Right kidney (tissue), 1 donor: ENCODE measurements at regions not wholly inside any gene's neighbourhood (a gene's known extent, or its start where the extent isn't known, plus 50 kb on each side); places are given as distances from the start of the nearest gene placed in this dataset.

Experiments used
- DNase-seq: peaks from one replicate; pipeline ENCODE4 v3.0.0-alpha.2; 2016

GRCh38 chr2:146949400-146949799 lies 895.4 kb upstream of the ACVR2A start:
- no peak for DNase-seq

DNA sequence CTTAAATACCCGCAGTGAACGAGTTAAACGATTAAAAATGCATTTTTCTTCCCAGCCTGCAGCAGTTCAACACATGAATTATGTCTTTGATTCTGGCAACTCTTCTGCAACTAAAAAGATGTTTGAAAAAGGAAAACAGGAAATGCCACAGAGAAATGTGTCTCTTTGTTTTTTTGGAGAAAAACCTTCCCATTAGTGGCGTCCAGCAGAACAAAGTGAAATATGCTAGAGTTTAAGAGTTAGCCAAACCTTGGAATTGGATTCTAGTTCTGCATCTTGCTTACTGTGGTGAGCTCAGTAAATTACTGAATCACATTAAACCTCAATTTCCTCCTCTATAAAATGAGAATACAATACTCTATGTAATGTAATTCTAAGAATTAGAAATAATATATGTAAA lies 900.2 kb upstream of the ACVR2A start:
- DNase-seq: no peak

- DNase-seq: no peak
Observed at GRCh38 chr2:146939991-146940685, 904.7 kb upstream of the ACVR2A start.

DNA sequence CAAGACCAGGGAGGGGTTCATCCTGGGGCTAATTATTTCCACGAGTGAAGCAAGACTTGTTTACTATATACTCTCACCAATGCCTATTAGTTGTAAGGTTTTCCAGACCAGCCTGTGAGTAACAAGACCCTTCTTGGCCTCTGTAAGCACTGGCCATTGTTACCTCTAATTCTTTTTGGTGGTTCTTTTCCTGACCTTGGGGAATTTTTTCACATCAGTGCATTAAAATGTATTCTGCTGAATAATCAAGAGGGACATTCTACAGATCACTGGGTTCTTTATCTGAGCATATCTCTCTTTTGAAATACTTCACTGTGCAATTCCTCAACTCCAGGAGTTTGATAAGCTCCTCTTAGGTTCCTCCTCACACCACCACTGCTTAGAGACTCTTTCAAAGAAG lies 909.9 kb upstream of the ACVR2A start:
- DNase-seq: no peak

- no peak for DNase-seq
Observed at GRCh38 chr2:146931109-146931508, 913.7 kb upstream of the ACVR2A start.

DNA sequence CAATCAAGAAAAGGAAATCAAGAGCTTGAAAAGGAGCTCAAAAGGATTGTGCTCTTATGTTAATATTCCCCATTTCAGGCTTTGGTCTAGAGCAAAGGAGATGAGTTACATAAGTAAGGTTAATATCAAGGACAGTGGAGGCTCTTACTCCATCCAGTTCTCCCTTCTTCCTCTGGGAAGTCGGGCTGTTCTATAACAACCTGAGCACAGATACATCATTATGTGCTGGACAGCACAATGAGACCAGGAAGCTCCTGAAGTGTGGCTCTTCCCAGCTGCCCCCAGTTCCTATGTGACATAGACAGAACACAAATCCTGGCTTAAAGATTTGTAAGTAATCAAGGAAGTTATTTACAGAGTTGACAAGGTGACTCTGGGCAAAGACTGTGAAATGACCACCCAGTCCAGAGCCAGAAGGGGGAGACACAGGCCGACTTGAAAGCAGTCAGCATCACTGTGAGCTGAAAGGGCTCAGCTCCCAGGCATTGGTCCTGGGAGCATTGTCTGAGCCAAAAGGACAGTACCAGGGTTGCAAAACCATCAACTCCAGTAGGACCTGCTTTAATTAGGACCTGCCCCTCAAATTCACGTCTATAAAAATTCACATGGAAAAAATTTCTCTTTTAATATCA lies 917.6 kb upstream of the ACVR2A start:
- DNase-seq: peak; percentile 27

DNA sequence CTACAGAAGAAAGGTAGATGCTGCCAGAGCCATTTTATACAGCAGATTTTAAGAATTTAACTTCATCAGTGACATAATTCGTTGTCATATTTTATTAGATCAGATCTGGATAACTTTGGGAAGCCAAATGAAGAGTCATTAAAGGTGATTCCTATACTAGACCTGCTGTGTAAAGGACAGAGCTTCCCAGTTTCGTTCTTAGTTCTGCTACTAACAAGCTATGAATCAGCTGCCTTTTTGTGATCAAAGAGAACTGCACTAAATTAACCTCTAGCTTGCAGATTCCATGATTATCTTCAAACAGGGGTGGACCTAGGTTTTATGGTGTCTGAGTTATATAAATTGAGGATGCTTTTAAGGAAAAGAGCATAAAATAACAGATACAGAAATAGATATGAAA lies 926.5 kb upstream of the ACVR2A start:
- no peak for DNase-seq

DNA sequence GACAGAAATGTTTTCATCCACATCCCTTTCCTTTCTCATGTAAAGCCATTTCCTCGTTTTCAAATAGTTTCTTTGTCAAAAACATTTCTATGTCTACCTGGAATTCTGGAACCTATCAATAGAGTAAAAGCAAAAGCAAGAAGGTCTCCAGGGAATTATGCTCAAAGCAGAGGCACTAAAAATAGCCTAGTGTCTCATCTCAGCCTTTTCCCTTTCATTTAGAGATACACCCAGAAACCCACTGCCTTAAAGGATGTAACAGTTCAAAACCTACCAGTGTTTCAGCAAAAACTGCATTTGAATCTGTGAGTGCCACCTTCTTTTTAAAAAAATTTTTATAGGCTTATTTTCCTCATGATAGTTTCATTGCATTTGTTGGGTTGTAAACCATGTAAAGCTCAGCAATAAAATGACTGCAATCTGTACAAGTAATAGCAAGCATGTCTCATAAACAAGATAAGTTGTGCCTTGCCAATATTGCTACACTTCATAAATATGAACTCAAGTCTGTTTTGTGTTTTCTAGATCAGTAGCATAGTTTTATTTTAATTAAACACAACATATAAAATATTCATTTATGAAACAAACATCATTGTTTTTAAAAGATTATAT lies 927.3 kb upstream of the ACVR2A start:
- no peak for DNase-seq

GRCh38 chr2:146916914-146917313 lies 927.9 kb upstream of the ACVR2A start:
- no peak for DNase-seq

DNA sequence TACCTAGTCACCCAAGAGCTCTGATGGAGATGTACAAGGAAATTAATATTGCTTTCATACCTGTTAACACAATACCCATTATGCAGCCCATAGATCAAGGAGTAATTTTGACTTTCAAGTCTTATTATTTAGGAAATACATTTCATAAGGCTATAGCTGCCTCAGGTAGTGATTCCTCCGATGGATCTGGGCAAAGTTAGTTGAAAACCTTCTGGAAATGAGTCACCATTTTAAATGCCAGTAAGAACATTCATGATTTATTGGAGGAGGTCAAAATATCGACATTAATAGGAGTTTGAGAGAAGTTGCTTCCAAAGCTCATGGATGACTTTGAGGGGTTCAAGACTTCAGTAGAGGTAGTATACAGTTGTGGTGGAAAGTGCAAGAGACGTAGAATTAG lies 931.4 kb upstream of the ACVR2A start:
- DNase-seq: no peak

DNA sequence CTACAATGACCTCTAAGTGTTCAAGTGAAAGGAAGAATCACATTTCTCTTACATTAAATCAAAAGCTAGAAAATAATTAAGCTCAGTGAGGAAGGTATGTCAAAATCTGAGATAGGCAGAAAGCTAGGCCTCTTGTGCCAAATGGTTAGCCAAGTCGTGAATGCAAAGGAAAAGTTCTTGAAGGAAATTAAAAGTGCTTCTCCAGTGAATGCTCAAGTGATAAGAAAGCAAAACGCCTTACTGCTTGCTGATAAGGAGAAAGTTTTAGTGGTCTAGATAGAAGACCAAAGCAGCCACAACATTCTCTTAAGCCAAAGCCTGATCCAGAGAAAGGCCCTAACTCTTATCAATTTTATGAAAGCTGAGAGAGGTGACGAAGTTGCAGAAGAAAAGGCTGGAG lies 932.3 kb upstream of the ACVR2A start:
- no peak for DNase-seq

DNA sequence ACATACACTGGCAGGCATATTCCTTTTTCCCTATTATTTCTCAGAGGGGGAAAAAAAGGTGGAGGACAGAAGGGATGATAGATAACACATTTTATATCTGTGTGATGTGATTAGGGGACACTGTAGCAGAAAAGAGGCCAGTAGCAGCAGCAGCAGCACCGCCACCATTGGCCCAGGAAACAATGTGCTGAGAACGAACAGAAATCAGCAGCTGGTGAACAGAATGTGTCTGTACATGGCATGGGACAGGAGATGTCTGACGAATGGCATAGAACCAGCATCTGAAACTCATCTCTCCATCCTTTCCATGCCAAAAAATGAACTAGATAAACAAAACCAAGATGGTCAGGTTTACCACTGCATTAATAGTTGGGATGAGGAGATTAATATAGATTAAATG lies 936.1 kb upstream of the ACVR2A start:
- DNase-seq: no peak

- DNase-seq: no peak
Observed at GRCh38 chr2:146898083-146898482, 946.7 kb upstream of the ACVR2A start.

DNA sequence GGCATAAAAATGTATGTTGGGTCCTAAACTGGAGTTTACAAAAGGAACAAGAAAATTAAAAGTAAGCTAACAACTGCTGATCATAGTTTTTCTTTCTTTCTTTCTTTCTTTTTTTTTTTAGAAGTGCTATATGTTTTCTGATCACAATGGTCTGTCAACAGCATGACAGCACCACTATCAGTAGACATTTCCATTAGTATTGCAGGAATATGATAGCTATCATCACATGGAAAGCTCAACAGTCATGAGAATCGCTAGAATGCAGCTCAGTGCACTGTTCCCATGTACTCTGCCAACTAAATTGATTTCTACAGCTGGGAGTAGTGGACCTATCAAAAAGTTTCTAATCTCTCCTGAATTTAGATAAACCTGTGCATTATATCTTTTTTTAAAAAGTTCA lies 950.3 kb upstream of the ACVR2A start:
- no peak for DNase-seq

GRCh38 chr2:146893500-146894041 lies 951.3 kb upstream of the ACVR2A start:
- DNase-seq: no peak

DNA sequence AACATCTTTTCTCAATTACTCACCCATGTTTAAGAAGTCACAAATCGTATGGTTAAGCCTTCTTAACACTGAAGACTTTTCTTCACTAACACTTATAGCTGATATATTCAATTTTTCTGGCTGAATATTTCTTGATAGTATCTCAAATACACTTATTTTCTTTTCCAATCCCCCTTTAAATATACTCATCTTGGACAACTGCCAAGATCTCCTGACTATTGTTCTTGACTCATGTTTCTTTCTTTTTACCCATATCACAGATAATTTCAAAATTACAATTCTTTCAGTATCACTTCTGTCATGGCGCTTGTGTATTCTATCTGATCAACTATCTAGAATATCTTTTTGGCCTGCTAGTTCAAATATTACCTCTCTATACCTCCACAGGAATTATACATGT lies 954.3 kb upstream of the ACVR2A start:
- DNase-seq: no peak

- DNase-seq: no peak
Observed at GRCh38 chr2:146879882-146880281, 964.9 kb upstream of the ACVR2A start.

GRCh38 chr2:146874260-146874658 lies 970.6 kb upstream of the ACVR2A start:
- DNase-seq: no peak

DNA sequence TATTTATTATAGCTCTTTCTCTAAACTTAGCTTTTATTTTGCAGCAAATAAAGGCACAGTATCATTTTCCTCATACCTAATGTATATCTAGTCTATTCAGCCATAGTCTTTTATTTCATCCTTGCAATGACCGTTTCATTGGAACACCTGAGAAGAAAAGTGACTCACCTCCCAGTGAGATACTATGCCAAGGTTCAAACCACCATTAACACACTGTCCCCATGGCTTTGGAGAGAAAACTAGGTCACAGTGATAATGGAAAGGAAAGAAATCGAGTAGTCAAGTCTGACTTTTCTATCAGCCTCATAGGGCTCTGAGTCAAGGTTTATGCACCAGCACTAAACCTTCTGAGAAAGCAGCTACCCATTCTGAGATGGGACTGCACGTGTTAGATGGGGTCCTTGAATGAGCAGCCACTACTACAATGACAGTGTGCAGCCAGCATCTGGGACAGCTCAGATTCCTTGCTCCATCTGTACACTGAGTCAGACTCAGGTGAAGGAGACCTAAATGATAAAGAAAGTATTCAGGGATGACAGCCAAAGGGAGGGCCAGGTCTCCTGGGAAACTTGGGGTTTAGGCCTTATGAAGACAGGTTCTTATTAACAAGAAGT lies 971.1 kb upstream of the ACVR2A start:
- no peak for DNase-seq

DNA sequence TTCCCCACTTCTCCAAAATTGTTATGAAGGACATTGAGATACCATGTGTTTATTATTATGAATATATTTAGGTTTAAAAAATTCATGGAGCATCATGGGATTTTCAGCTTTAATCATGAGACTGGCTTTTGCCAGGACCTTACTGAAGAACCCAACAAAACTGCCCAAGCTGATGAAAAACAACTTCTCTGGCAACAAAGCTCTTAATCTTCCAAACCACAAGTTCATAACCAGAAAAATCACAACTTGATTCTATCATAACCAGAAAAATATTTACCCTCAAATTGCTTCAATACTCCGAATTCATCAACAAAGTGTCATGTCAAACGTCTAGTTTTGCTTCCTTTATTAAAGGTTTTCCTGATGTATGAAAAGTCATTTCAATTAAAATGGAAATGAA lies 971.8 kb upstream of the ACVR2A start:
- DNase-seq: no peak

- DNase-seq: no peak
Observed at GRCh38 chr2:146870691-146871090, 974.1 kb upstream of the ACVR2A start.

GRCh38 chr2:146869328-146869727 lies 975.5 kb upstream of the ACVR2A start:
- no peak for DNase-seq

- no peak for DNase-seq
Observed at GRCh38 chr2:146868051-146868450, 976.8 kb upstream of the ACVR2A start.
